ENCODE measurements at regions not wholly inside any gene's neighbourhood (a gene's known extent, or its start where the extent isn't known, plus 50 kb on each side); places are given as distances from the start of the nearest gene placed in this dataset.

DNA sequence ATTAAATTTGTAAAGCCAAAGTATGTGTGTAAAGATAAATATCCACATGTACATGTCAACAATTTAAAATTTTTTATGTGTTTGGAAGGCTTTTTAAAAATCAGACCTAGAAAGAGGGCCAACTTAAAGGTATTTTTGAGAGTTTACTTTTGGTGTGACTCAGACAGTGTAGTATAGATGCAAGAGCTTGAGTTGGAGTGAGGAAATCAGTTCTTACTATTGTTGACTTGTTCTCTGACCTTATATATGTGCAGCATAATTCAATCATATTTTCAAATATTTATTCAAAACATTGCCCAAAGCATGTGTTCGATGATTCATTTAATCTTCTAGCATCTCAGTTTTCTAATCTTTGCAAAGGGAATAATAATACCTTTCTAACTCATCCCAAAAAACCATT lies 243.7 kb upstream of the PRKCQ start:
- DNase-seq (ENCODE audit: low spot score): no peak
- no peak overlapping the region for H2AFZ ChIP-seq (ENCODE audit: low read length)
- H3K4me1 ChIP-seq (ENCODE audit: insufficient read depth, low read length): no peaks in the 10 kb centered on the region
- CTCF ChIA-PET (ENCODE audit: low intra/inter-chr PET ratio, low total read pairs): no interaction called here
- POLR2A ChIA-PET: no interaction called here
- H3K4me2 ChIP-seq (ENCODE audit: low read depth, low read length): no peak overlapping the region
- no peak overlapping the region for H3K27ac ChIP-seq (ENCODE audit: extremely low read length, insufficient read depth, low read length)
- no peaks in the 10 kb centered on the region for H3K79me2 ChIP-seq (ENCODE audit: insufficient read depth, low read length)
- H4K20me1 ChIP-seq (ENCODE audit: insufficient read depth, low read length): no peaks in the 10 kb centered on the region
- no peak for FAIRE-seq
- in situ Hi-C loops (cut with HindIII; ENCODE audit: extremely low pct_ligation_motif_present, low pct_unique_long_range_greater_than_20kb) (no loop called here), intact Hi-C loops (cut with micrococcal nuclease; ENCODE audit: unreplicated experiment) (no loop called here)
- ATAC-seq: no peak
- no peaks in the 10 kb centered on the region for H3K36me3 ChIP-seq (replicated peaks in 1 of 2; ENCODE audit: control insufficient read depth in 1 of 2, insufficient read depth in 2 of 2, low read length in 2 of 2)
- WGBS (ENCODE audit: low lambda C conversion rate): 2% methylated on average over 1 of the region's 1 CpG
- H3K4me3 ChIP-seq (replicated peaks in 1 of 3; ENCODE audit: insufficient read depth in 1 of 3, low read depth in 2 of 3, low read length in 3 of 3): no peak overlapping the region
- no peaks in the 10 kb centered on the region; a peak in 1 of 5 replicates for H3K27me3 ChIP-seq (ENCODE audit: control insufficient read depth in 1 of 2, insufficient read depth in 2 of 2, low read length in 2 of 2)
- no TSS peak for BruUV-seq (replicated peaks)
- H3K9me3 ChIP-seq (ENCODE audit: low read length): no peaks in the 10 kb centered on the region
- no peak overlapping the region for H3K9ac ChIP-seq (ENCODE audit: insufficient read depth, low read depth, low read length)
- TF ChIP-seq SMAD3 (CRISPR knock-in tag; IDR thresholded peaks at IDR 0.05) (no peak), NFIC (IDR thresholded peaks at IDR 0.05; ENCODE audit: low read length) (no peak), ELF4 (CRISPR knock-in tag; IDR thresholded peaks at IDR 0.05; ENCODE audit: borderline replicate concordance) (no peak), GABPA (IDR thresholded peaks at IDR 0.05; ENCODE audit: low read depth, low read length) (no peak), GABPA (CRISPR knock-in tag; IDR thresholded peaks at IDR 0.05; ENCODE audit: low read depth) (no peak), AKNA (CRISPR knock-in tag; IDR thresholded peaks at IDR 0.05; ENCODE audit: borderline replicate concordance) (no peak), SP4 (CRISPR knock-in tag; IDR thresholded peaks at IDR 0.05) (no peak), SOX13 (IDR thresholded peaks at IDR 0.05) (no peak), SOX13 (CRISPR knock-in tag; conservative IDR thresholded peaks at IDR 0.05 in 1 of 2, IDR thresholded peaks at IDR 0.05 in 1 of 2) (no peak), GATA4 (IDR thresholded peaks at IDR 0.05; ENCODE audit: borderline replicate concordance, low read depth) (no peak), ZBTB21 (CRISPR knock-in tag; IDR thresholded peaks at IDR 0.05) (no peak), ZEB1 (IDR thresholded peaks at IDR 0.05; ENCODE audit: insufficient replicate concordance, low read depth) (no peak), ZFAT (CRISPR knock-in tag; conservative IDR thresholded peaks at IDR 0.05) (no peak), NR1H2 (CRISPR knock-in tag; IDR thresholded peaks at IDR 0.05; ENCODE audit: borderline replicate concordance, low read depth) (no peak), KLF6 (CRISPR knock-in tag; IDR thresholded peaks at IDR 0.05) (no peak), ZKSCAN8 (CRISPR knock-in tag; IDR thresholded peaks at IDR 0.05; ENCODE audit: borderline replicate concordance) (no peak), ZNF326 (CRISPR knock-in tag; IDR thresholded peaks at IDR 0.05; ENCODE audit: borderline replicate concordance) (no peak), MTA3 (CRISPR knock-in tag; IDR thresholded peaks at IDR 0.05) (no peak), TBX3 (IDR thresholded peaks at IDR 0.05; ENCODE audit: borderline replicate concordance) (no peak)
- TF ChIP-seq, protein P1, sequence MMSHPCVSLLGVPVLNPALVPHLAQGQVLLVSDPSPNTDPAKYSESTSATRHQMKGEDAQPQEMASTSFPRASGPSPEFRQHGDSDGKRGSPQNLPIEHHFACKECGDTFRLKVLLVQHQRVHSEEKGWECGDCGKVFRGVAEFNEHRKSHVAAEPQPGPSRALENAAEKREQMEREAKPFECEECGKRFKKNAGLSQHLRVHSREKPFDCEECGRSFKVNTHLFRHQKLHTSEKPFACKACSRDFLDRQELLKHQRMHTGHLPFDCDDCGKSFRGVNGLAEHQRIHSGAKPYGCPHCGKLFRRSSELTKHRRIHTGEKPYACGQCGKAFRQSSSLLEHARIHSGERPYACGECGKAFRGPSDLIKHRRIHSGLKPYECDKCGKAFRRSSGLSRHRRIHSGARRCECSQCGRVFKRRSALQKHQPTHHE (CRISPR knock-in tag; IDR thresholded peaks at IDR 0.05; ENCODE audit: borderline replicate concordance): no peak
- TF ChIP-seq, protein P2, sequence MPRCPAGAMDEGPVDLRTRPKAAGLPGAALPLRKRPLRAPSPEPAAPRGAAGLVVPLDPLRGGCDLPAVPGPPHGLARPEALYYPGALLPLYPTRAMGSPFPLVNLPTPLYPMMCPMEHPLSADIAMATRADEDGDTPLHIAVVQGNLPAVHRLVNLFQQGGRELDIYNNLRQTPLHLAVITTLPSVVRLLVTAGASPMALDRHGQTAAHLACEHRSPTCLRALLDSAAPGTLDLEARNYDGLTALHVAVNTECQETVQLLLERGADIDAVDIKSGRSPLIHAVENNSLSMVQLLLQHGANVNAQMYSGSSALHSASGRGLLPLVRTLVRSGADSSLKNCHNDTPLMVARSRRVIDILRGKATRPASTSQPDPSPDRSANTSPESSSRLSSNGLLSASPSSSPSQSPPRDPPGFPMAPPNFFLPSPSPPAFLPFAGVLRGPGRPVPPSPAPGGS (CRISPR knock-in tag; IDR thresholded peaks at IDR 0.05): no peak
